ENCODE measurements at regions not wholly inside any gene's neighbourhood (a gene's known extent, or its start where the extent isn't known, plus 50 kb on each side); places are given as distances from the start of the nearest gene placed in this dataset.

GRCh38 chr2:204268971-204269370 is 276.3 kb upstream of the PARD3B start:
- intact Hi-C loops (cut with DNase I; ENCODE audit: low total_unique reads), result no loop called here
- in situ Hi-C loops (cut with MboI; ENCODE audit: low pct_ligation_motif_present in 1 of 4, low pct_unique_long_range_greater_than_20kb in 1 of 4, low sequenced_read_pairs in 3 of 4), result no loop called here

DNA sequence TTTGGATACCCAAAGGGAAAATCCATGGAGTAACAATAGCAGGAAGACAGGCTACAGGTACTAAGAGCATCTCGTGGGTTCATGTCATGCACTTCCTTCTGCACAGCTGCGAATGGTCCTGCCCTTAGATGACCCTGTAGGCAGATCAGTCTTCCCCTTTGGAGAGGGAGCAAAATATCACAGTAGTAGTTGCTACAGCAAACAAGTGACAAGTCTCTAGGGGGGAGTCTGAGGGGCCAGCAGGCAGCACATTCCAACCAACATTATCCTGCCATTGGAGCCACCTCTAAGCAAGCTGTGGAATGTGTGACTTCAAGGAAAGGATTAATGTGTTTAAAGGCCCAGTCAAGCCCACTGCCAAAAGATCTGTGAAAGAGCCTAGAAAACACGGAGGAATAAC is 273.2 kb upstream of the PARD3B start:
- Histone ChIP-seq H3K4me1 (no peaks in the 10 kb centered on the region), H3K27ac (no peak overlapping the region), H3K27me3 (no peaks in the 10 kb centered on the region), H3K36me3 (no peaks in the 10 kb centered on the region), H3K9me3 (no peaks in the 10 kb centered on the region), H3K4me3 (no peak overlapping the region)
- no peak for DNase-seq
- intact Hi-C loops (cut with DNase I; ENCODE audit: low total_unique reads) (no loop called here), in situ Hi-C loops (cut with MboI; ENCODE audit: low pct_ligation_motif_present in 1 of 4, low pct_unique_long_range_greater_than_20kb in 1 of 4, low sequenced_read_pairs in 3 of 4) (no loop called here)
- no peak for TF ChIP-seq EP300 (IDR thresholded peaks at IDR 0.05; ENCODE audit: low read depth)
- 53 to 68% methylated on average over 3 of the region's 3 CpGs for WGBS, 2 donors (ENCODE audit: low coverage in 1 of 2)

More at GRCh38 chr2:204268971-204269370, 276.3 kb upstream of the PARD3B start:
- Histone ChIP-seq H3K27me3 (no peaks in the 10 kb centered on the region), H3K9me3 (no peaks in the 10 kb centered on the region), H3K4me3 (no peak overlapping the region), H3K4me1 (no peaks in the 10 kb centered on the region), H3K36me3 (no peaks in the 10 kb centered on the region), H3K27ac (no peak overlapping the region)
- DNase-seq, result no peak
- 84% methylated on average over 3 of the region's 3 CpGs; no CpG with 5 or more reads in 1 of the 2 donors for WGBS, 2 donors (ENCODE audit: low coverage in 1 of 2)
- no peak for TF ChIP-seq EP300 (IDR thresholded peaks at IDR 0.05; ENCODE audit: low read depth)
- TF ChIP-seq, protein P1, sequence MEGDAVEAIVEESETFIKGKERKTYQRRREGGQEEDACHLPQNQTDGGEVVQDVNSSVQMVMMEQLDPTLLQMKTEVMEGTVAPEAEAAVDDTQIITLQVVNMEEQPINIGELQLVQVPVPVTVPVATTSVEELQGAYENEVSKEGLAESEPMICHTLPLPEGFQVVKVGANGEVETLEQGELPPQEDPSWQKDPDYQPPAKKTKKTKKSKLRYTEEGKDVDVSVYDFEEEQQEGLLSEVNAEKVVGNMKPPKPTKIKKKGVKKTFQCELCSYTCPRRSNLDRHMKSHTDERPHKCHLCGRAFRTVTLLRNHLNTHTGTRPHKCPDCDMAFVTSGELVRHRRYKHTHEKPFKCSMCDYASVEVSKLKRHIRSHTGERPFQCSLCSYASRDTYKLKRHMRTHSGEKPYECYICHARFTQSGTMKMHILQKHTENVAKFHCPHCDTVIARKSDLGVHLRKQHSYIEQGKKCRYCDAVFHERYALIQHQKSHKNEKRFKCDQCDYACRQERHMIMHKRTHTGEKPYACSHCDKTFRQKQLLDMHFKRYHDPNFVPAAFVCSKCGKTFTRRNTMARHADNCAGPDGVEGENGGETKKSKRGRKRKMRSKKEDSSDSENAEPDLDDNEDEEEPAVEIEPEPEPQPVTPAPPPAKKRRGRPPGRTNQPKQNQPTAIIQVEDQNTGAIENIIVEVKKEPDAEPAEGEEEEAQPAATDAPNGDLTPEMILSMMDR (IDR thresholded peaks at IDR 0.05), result no peak
- TF ChIP-seq POLR2A (IDR thresholded peaks at IDR 0.05), result no peak
- no peak for TF ChIP-seq POLR2AphosphoS5 (IDR thresholded peaks at IDR 0.05)

GRCh38 chr2:204272610-204273287 is 272.5 kb upstream of the PARD3B start:
- 61 to 72% methylated on average over 2 of the region's 2 CpGs for WGBS, 2 donors (ENCODE audit: low coverage in 1 of 2)
- Histone ChIP-seq H3K27ac (no peak overlapping the region), H3K27me3 (no peaks in the 10 kb centered on the region), H3K36me3 (no peaks in the 10 kb centered on the region), H3K4me1 (no peaks in the 10 kb centered on the region), H3K4me3 (no peak overlapping the region), H3K9me3 (no peaks in the 10 kb centered on the region)
- in situ Hi-C loops (cut with MboI; ENCODE audit: low pct_ligation_motif_present in 1 of 4, low pct_unique_long_range_greater_than_20kb in 1 of 4, low sequenced_read_pairs in 3 of 4), result no loop called here
- TF ChIP-seq EP300 (IDR thresholded peaks at IDR 0.05; ENCODE audit: low read depth) (no peak), POLR2AphosphoS5 (IDR thresholded peaks at IDR 0.05) (no peak), POLR2A (IDR thresholded peaks at IDR 0.05) (no peak)
- TF ChIP-seq, protein P1 (IDR thresholded peaks at IDR 0.05), result no peak
- no peak for DNase-seq
- intact Hi-C loops (cut with DNase I; ENCODE audit: low total_unique reads), result no loop called here

- Histone ChIP-seq H3K9me3 (no peaks in the 10 kb centered on the region), H3K27me3 (no peaks in the 10 kb centered on the region), H3K36me3 (no peaks in the 10 kb centered on the region), H3K27ac (no peak overlapping the region), H3K4me1 (no peaks in the 10 kb centered on the region), H3K4me3 (no peak overlapping the region)
- no peak for DNase-seq
- 79 to 98% methylated on average over 2 of the region's 2 CpGs for WGBS, 2 donors (ENCODE audit: low coverage in 1 of 2)
- intact Hi-C loops (cut with DNase I; ENCODE audit: low total_unique reads) (no loop called here), in situ Hi-C loops (cut with MboI; ENCODE audit: low pct_ligation_motif_present in 1 of 4, low pct_unique_long_range_greater_than_20kb in 1 of 4, low sequenced_read_pairs in 3 of 4) (no loop called here)
- TF ChIP-seq EP300 (IDR thresholded peaks at IDR 0.05; ENCODE audit: low read depth), result no peak
Observed at GRCh38 chr2:204274429-204274828, 270.8 kb upstream of the PARD3B start.

- in situ Hi-C loops (cut with MboI; ENCODE audit: low pct_ligation_motif_present in 1 of 4, low pct_unique_long_range_greater_than_20kb in 1 of 4, low sequenced_read_pairs in 3 of 4), result no loop called here
Observed at GRCh38 chr2:204274991-204275390, 270.3 kb upstream of the PARD3B start.

More at GRCh38 chr2:204274991-204275390, 270.3 kb upstream of the PARD3B start:
- TF ChIP-seq POLR2AphosphoS5 (IDR thresholded peaks at IDR 0.05) (no peak), EP300 (IDR thresholded peaks at IDR 0.05; ENCODE audit: low read depth) (no peak), POLR2A (IDR thresholded peaks at IDR 0.05) (no peak)
- TF ChIP-seq, protein P1 (IDR thresholded peaks at IDR 0.05), result no peak
- Histone ChIP-seq H3K4me3 (no peak overlapping the region), H3K27ac (no peak overlapping the region), H3K36me3 (no peaks in the 10 kb centered on the region), H3K4me1 (no peaks in the 10 kb centered on the region), H3K9me3 (no peaks in the 10 kb centered on the region), H3K27me3 (no peaks in the 10 kb centered on the region)
- WGBS, 2 donors (ENCODE audit: low coverage in 1 of 2), result 84% methylated on average over 2 of the region's 2 CpGs; no CpG with 5 or more reads in 1 of the 2 donors
- intact Hi-C loops (cut with DNase I; ENCODE audit: low total_unique reads), result no loop called here
- no peak for DNase-seq
